ENCODE measurements at regions not wholly inside any gene's neighbourhood (a gene's known extent, or its start where the extent isn't known, plus 50 kb on each side); places are given as distances from the start of the nearest gene placed in this dataset.
"Not testable (repeated sequence)": the region's sequence is repeated elsewhere in the genome, so short reads cannot be mapped to it uniquely, and the experiment has no call there.

- TF ChIP-seq CTCF (conservative IDR thresholded peaks at IDR 0.05); ZFX (IDR thresholded peaks at IDR 0.05): not testable (repeated sequence)
Measured at GRCh38 chr6:12363277-12363650, 73.1 kb downstream of the EDN1 start.

Measured in C4-2B (cell line).